ENCODE measurements at regions not wholly inside any gene's neighbourhood (a gene's known extent, or its start where the extent isn't known, plus 50 kb on each side); places are given as distances from the start of the nearest gene placed in this dataset.

DNA sequence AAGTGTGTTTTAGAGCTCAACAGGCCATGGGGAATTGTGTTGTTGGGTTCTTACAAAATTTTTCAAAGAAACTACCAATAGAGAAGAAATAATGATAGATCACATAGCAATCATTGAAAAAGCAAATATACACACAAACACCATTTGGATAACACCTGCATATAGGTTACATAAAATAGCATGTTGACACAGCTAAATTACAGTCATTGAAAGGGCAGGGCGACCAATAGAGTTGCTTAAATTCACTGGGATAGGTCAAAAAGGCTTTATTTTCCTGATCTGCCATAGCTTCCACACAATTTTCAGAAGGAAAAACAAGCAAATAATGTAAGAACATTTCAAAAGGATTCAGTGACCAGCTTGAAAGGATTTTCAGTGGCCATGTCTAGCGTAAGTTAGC, 57.9 kb upstream of the FGGY start:
- DNase-seq (ENCODE audit: low spot score) = no peak

- DNase-seq (ENCODE audit: low spot score) = no peak
Measured at GRCh38 chr1:59241909-59242308, 55.0 kb upstream of the FGGY start.

DNA sequence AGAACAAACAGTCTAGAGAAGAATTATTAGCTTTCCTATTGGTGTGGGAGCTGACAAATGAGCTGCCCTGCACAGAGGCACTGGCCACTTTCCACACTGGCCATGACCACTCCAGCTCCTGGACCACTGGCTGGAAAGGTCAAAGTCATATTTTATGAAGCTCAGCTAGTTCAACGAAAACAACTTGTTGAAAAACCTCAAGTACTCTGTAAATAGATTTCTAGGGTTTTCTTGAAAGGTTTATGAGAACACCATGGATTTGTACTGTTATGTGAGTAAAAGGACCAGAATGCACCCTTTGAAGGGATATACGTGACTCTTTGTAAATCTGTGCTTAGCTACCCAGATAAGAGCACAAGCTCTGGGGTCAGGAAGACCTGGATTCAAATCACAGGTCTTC, 54.5 kb upstream of the FGGY start:
- DNase-seq (ENCODE audit: low spot score) = no peak

GRCh38 chr1:59243550-59243949, 53.3 kb upstream of the FGGY start:
- no peak for DNase-seq (ENCODE audit: low spot score)

- no peak for DNase-seq (ENCODE audit: low spot score)
Measured at GRCh38 chr1:59243978-59244377, 52.9 kb upstream of the FGGY start.

- no peak for DNase-seq (ENCODE audit: low spot score)
Measured at GRCh38 chr1:59244891-59245290, 52.0 kb upstream of the FGGY start.

Measured in mucosa of gallbladder (tissue), 1 donor.